PC-3 (cell line): ENCODE measurements at regions not wholly inside any gene's neighbourhood (a gene's known extent, or its start where the extent isn't known, plus 50 kb on each side); places are given as distances from the start of the nearest gene placed in this dataset.

Source experiments
- EZH2 ChIP-seq: fragments of 300-600 bp; sonication (generic); IDR thresholded peaks from one replicate; pipeline ENCODE4 v1.6.1; 2017; ENCODE audit warnings: antibody characterized with exemption, mild to moderate bottlenecking, low read length; ENCODE audit not compliant: unreplicated experiment
- EZH2phosphoT487 ChIP-seq: fragments of 300-600 bp; sonication (generic); IDR thresholded peaks from 2 replicates; pipeline ENCODE4 v1.6.1; 2018; ENCODE audit warnings: mild to moderate bottlenecking, antibody characterized with exemption, low read length, borderline replicate concordance
- TF ChIP-seq, protein P1 (sequence below): fragments of 300-600 bp; sonication (generic); conservative IDR thresholded peaks from 2 replicates; pipeline ENCODE4 v1.5.1; 2017; ENCODE audit warnings: antibody characterized with exemption, low read depth, mild to moderate bottlenecking, low read length

DNA sequence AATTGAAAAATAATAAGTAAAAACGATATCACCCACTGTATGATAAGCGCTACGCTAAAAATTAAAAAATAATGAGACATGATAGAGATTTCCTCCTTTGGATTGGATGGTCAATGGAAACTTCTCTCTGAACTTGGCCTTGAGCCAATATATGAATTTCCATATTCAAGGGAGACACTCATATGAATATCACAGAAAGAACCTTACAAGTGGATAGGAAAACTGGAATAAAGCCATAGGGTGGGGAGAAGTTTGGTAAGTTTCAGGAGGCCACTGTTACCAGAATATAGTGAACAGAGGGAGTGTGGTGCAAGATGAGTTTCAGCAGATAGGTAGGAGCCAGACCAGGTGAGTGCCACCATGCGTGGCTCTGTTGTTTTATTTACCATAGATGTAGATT is 147.2 kb downstream of the SEM1 start:
- TF ChIP-seq EZH2 (no peak), EZH2phosphoT487 (no peak)
- TF ChIP-seq, protein P1, sequence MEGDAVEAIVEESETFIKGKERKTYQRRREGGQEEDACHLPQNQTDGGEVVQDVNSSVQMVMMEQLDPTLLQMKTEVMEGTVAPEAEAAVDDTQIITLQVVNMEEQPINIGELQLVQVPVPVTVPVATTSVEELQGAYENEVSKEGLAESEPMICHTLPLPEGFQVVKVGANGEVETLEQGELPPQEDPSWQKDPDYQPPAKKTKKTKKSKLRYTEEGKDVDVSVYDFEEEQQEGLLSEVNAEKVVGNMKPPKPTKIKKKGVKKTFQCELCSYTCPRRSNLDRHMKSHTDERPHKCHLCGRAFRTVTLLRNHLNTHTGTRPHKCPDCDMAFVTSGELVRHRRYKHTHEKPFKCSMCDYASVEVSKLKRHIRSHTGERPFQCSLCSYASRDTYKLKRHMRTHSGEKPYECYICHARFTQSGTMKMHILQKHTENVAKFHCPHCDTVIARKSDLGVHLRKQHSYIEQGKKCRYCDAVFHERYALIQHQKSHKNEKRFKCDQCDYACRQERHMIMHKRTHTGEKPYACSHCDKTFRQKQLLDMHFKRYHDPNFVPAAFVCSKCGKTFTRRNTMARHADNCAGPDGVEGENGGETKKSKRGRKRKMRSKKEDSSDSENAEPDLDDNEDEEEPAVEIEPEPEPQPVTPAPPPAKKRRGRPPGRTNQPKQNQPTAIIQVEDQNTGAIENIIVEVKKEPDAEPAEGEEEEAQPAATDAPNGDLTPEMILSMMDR: no peak
